Loucy (cell line): ENCODE measurements at regions not wholly inside any gene's neighbourhood (a gene's known extent, or its start where the extent isn't known, plus 50 kb on each side); places are given as distances from the start of the nearest gene placed in this dataset.

ENCODE experiments used
- CTCF ChIP-seq: fragments of 200-600 bp; sonication (generic); conservative IDR thresholded peaks from 2 replicates; pipeline ENCODE4 v1.5.1; 2014; ENCODE audit warnings: mild to moderate bottlenecking, antibody characterized with exemption, low read length
- EZH2phosphoT487 ChIP-seq: fragments of 200-600 bp; IDR thresholded peaks from 2 replicates; pipeline ENCODE4 v1.6.1; 2018; ENCODE audit warnings: antibody characterized with exemption, mild to moderate bottlenecking, moderate library complexity, borderline replicate concordance

GRCh38 chr2:143819190-143819735 is 690.0 kb downstream of the ARHGAP15 start:
- TF ChIP-seq CTCF: no peak
- TF ChIP-seq EZH2phosphoT487: no peak
